ENCODE measurements at regions not wholly inside any gene's neighbourhood (a gene's known extent, or its start where the extent isn't known, plus 50 kb on each side); places are given as distances from the start of the nearest gene placed in this dataset.

DNA sequence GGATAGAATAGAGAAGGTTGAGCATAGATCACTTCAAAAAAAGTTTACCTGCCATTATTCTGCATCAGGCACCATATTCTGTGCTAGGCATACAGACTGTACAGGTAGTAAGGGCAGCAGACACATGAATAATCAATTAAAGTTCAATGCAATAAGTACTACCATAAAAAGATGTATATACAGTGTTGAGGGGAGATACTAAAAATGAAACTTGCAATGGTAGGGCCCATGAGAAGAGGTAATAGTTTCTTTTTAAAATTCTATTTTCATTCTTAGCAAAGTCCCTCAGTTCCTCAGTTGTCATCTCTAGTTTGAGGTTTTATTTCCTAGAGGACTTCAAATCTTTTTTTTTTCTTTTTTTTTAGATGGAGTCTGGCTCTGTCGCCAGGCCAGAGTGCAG, 819.9 kb downstream of the FAM181B start:
- TF ChIP-seq MAX (IDR thresholded peaks at IDR 0.05) (no peak), RAD21 (IDR thresholded peaks at IDR 0.05) (no peak), CTCF (IDR thresholded peaks at IDR 0.05; ENCODE audit: low read depth, low read length, missing input control) (no peak), YY1 (IDR thresholded peaks at IDR 0.05) (no peak), JUND (IDR thresholded peaks at IDR 0.05) (no peak), REST (IDR thresholded peaks at IDR 0.05) (no peak), TAF1 (conservative IDR thresholded peaks at IDR 0.05) (no peak), GABPA (IDR thresholded peaks at IDR 0.05 in 1 of 2, conservative IDR thresholded peaks at IDR 0.05 in 1 of 2) (no peak), RXRA (IDR thresholded peaks at IDR 0.05) (no peak), SP1 (IDR thresholded peaks at IDR 0.05) (no peak), ZBTB33 (IDR thresholded peaks at IDR 0.05) (no peak), ATF3 (IDR thresholded peaks at IDR 0.05) (no peak), HNF4A (conservative IDR thresholded peaks at IDR 0.05) (no peak)

All from liver (tissue), 3 donors.